ENCODE measurements at regions not wholly inside any gene's neighbourhood (a gene's known extent, or its start where the extent isn't known, plus 50 kb on each side); places are given as distances from the start of the nearest gene placed in this dataset.

DNA sequence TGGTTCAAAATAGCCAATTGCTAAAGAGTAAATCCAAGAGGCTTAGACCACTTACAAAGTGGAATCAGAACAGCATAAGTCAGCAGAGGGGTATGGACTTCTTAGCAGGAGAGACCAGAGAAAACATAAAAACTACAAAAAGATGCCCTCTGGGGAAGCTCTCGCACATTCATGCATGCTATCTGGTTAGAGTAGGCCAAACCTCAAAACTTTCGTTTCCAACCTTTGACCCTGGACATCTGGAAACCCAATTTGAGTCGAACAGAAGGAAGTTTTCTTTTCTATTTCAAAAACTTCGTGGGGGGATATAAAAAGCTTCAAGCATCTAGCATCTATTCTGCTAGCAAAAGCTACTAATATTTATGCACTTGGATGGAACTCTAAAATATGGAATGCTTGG is 523.9 kb upstream of the AGTR1 start:
- Histone ChIP-seq H3K36me3 (ENCODE audit: control insufficient read depth in 2 of 2, insufficient read depth in 2 of 2, low read length in 2 of 2) (no peaks in the 10 kb centered on the region), H3K4me1 (ENCODE audit: control insufficient read depth in 2 of 2, insufficient read depth in 2 of 2, low read length in 2 of 2) (no peaks in the 10 kb centered on the region), H3K9me3 (ENCODE audit: control insufficient read depth in 2 of 2, low read length in 2 of 2) (no peaks in the 10 kb centered on the region), H3K4me3 (ENCODE audit: low read length in 2 of 2) (no peak overlapping the region), H3K9ac (ENCODE audit: low read depth in 1 of 2, low read length in 2 of 2) (no peak overlapping the region), H3K27me3 (ENCODE audit: control insufficient read depth in 2 of 2, insufficient read depth in 2 of 2, low read length in 2 of 2) (no peaks in the 10 kb centered on the region), H3K27ac (ENCODE audit: low read depth in 2 of 2, low read length in 2 of 2) (no peak overlapping the region)

DNA sequence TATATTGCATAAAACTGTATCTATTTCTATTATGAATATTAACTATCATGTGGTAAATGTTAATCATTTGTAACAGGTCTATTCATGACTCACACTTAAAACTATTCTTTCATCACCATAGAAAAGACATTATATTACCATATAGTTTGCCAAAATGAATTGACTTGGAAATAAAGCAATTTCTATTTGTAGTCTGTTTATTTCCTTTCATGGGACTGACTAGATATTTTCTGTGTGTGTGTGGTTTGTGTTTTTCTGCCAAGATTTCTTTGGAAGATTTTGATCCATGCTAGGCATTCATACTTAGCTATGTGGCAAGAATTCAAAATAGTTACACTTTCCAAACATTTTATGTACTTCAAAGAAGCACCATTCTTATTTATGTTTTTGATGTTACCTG is 522.5 kb upstream of the AGTR1 start:
- Histone ChIP-seq H3K9me3 (ENCODE audit: control insufficient read depth in 2 of 2, low read length in 2 of 2) (no peaks in the 10 kb centered on the region), H3K9ac (ENCODE audit: low read depth in 1 of 2, low read length in 2 of 2) (no peak overlapping the region), H3K4me3 (ENCODE audit: low read length in 2 of 2) (no peak overlapping the region), H3K36me3 (ENCODE audit: control insufficient read depth in 2 of 2, insufficient read depth in 2 of 2, low read length in 2 of 2) (no peaks in the 10 kb centered on the region), H3K27me3 (ENCODE audit: control insufficient read depth in 2 of 2, insufficient read depth in 2 of 2, low read length in 2 of 2) (no peaks in the 10 kb centered on the region), H3K4me1 (ENCODE audit: control insufficient read depth in 2 of 2, insufficient read depth in 2 of 2, low read length in 2 of 2) (no peaks in the 10 kb centered on the region), H3K27ac (ENCODE audit: low read depth in 2 of 2, low read length in 2 of 2) (no peak overlapping the region)

DNA sequence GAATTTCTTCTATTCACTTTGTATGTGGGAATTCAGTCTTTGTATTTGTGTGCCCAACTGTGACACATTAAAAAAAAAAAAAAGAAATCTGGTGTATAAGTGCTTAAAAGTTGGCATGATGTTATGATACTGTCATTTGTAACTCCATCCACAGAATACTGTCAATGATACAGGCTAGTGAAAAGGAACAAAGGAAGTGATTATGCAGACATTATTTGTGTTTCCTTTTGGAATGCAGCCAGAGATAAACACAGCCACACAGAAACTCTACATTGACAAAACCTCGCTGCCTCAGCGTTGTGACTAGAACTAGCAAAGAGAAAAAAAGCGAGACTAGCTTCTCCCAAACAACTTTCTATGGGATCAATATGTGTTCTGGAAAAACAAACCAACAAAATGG is 519.2 kb upstream of the AGTR1 start:
- Histone ChIP-seq H3K4me3 (ENCODE audit: low read length in 2 of 2) (no peak overlapping the region), H3K36me3 (ENCODE audit: control insufficient read depth in 2 of 2, insufficient read depth in 2 of 2, low read length in 2 of 2) (no peaks in the 10 kb centered on the region), H3K27me3 (ENCODE audit: control insufficient read depth in 2 of 2, insufficient read depth in 2 of 2, low read length in 2 of 2) (no peaks in the 10 kb centered on the region), H3K9ac (ENCODE audit: low read depth in 1 of 2, low read length in 2 of 2) (no peak overlapping the region), H3K27ac (ENCODE audit: low read depth in 2 of 2, low read length in 2 of 2) (no peak overlapping the region), H3K9me3 (ENCODE audit: control insufficient read depth in 2 of 2, low read length in 2 of 2) (no peaks in the 10 kb centered on the region), H3K4me1 (ENCODE audit: control insufficient read depth in 2 of 2, insufficient read depth in 2 of 2, low read length in 2 of 2) (no peaks in the 10 kb centered on the region)

DNA sequence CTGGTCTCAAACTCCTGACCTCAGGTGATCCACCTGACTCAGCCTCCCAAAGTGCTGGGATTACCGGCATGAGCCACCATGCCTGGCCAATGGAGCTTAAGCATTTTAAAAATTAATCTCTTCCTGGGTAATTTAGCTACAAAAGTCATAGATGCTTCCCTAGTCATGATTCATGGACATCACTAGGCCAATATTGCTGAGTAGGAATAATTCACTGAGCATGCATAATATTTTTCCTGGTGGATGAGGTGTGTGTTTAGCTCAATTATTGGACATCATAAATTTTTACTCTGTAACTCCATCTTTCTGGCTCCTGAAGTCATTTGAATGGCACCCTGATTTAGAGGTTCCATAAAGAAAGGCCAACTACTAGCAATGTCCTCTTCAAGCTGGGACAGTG is 512.9 kb upstream of the AGTR1 start:
- H3K27me3 ChIP-seq (ENCODE audit: control insufficient read depth in 2 of 2, insufficient read depth in 2 of 2, low read length in 2 of 2) = no peaks in the 10 kb centered on the region
- H3K9ac ChIP-seq (ENCODE audit: low read depth in 1 of 2, low read length in 2 of 2) = no peak overlapping the region
- no peaks in the 10 kb centered on the region for H3K9me3 ChIP-seq (ENCODE audit: control insufficient read depth in 2 of 2, low read length in 2 of 2)
- H3K4me3 ChIP-seq (ENCODE audit: low read length in 2 of 2) = no peak overlapping the region
- H3K36me3 ChIP-seq (ENCODE audit: control insufficient read depth in 2 of 2, insufficient read depth in 2 of 2, low read length in 2 of 2) = no peaks in the 10 kb centered on the region
- no peak overlapping the region for H3K27ac ChIP-seq (ENCODE audit: low read depth in 2 of 2, low read length in 2 of 2)
- no peaks in the 10 kb centered on the region for H3K4me1 ChIP-seq (ENCODE audit: control insufficient read depth in 2 of 2, insufficient read depth in 2 of 2, low read length in 2 of 2)

DNA sequence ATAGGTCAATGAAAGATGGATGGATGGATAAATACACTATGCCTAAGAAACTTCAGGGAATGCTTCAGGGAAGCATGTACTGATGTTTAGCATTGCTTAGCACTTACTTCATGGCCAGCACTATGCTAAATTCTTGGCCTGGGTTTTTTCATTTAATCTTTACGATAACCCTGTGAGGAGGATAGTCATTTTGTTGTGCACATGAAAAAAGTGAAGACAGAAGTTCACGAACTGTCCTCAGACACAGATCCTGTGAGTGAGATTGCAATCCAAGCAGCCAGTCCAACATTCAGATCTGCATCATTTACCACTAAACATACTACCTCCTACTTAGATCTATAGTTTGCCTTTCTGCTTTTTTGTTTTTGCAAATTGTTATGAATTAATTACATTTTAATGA is 510.8 kb upstream of the AGTR1 start:
- H3K27me3 ChIP-seq (ENCODE audit: control insufficient read depth in 2 of 2, insufficient read depth in 2 of 2, low read length in 2 of 2) = no peaks in the 10 kb centered on the region
- no peak overlapping the region for H3K9ac ChIP-seq (ENCODE audit: low read depth in 1 of 2, low read length in 2 of 2)
- no peaks in the 10 kb centered on the region for H3K9me3 ChIP-seq (ENCODE audit: control insufficient read depth in 2 of 2, low read length in 2 of 2)
- H3K27ac ChIP-seq (ENCODE audit: low read depth in 2 of 2, low read length in 2 of 2) = no peak overlapping the region
- H3K36me3 ChIP-seq (ENCODE audit: control insufficient read depth in 2 of 2, insufficient read depth in 2 of 2, low read length in 2 of 2) = no peaks in the 10 kb centered on the region
- H3K4me3 ChIP-seq (ENCODE audit: low read length in 2 of 2) = no peak overlapping the region
- H3K4me1 ChIP-seq (ENCODE audit: control insufficient read depth in 2 of 2, insufficient read depth in 2 of 2, low read length in 2 of 2) = no peaks in the 10 kb centered on the region

DNA sequence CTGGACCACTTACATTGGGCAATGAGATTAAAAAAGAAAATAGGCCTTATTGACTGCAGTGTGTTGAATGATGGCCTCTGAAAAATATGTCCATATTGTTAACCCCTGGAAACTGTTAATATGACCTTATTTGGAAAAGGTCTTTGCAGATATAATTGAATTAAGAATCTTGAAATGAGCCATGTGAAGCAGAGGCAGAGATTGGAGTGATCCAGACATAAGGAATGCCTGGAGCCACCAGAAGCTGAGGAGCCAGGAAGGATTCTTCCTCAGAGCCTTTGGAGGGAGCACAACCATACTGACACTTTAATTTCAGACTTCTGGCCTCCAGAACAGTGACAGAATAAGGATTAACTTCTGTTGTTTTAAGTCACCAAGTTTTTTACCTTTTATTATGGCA is 510.4 kb upstream of the AGTR1 start:
- no peak overlapping the region for H3K9ac ChIP-seq (ENCODE audit: low read depth in 1 of 2, low read length in 2 of 2)
- H3K27ac ChIP-seq (ENCODE audit: low read depth in 2 of 2, low read length in 2 of 2) = no peak overlapping the region
- no peaks in the 10 kb centered on the region for H3K4me1 ChIP-seq (ENCODE audit: control insufficient read depth in 2 of 2, insufficient read depth in 2 of 2, low read length in 2 of 2)
- no peaks in the 10 kb centered on the region for H3K27me3 ChIP-seq (ENCODE audit: control insufficient read depth in 2 of 2, insufficient read depth in 2 of 2, low read length in 2 of 2)
- H3K36me3 ChIP-seq (ENCODE audit: control insufficient read depth in 2 of 2, insufficient read depth in 2 of 2, low read length in 2 of 2) = no peaks in the 10 kb centered on the region
- no peaks in the 10 kb centered on the region for H3K9me3 ChIP-seq (ENCODE audit: control insufficient read depth in 2 of 2, low read length in 2 of 2)
- no peak overlapping the region for H3K4me3 ChIP-seq (ENCODE audit: low read length in 2 of 2)

DNA sequence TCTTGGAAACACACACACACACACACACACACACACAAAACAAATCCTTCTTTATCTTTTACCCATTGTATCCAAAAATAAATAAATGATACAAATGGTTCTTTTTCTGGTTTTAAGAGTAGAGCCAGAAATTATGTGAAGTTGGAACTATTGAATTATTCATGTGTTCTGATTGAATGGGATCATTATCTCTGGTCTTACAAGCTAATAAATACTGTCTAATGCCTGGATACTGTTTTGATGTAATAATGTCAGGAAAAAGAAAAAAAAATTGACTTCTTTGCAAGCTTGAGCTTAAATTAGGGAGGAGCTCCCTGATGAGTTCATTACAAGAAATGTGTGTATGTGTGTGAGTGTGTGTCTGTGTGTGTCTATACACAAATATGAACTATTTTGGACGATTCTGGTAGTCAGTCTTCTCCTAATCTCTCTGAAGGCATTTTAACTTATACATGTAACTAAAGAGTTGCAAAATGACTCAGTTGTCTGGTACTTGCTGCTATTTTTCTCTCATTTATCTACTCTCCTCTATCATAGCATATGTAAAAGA is 507.2 kb upstream of the AGTR1 start:
- no peak overlapping the region for H3K9ac ChIP-seq (ENCODE audit: low read depth in 1 of 2, low read length in 2 of 2)
- H3K27me3 ChIP-seq (ENCODE audit: control insufficient read depth in 2 of 2, insufficient read depth in 2 of 2, low read length in 2 of 2) = no peaks in the 10 kb centered on the region
- H3K4me1 ChIP-seq (ENCODE audit: control insufficient read depth in 2 of 2, insufficient read depth in 2 of 2, low read length in 2 of 2) = no peaks in the 10 kb centered on the region
- no peaks in the 10 kb centered on the region for H3K36me3 ChIP-seq (ENCODE audit: control insufficient read depth in 2 of 2, insufficient read depth in 2 of 2, low read length in 2 of 2)
- H3K27ac ChIP-seq (ENCODE audit: low read depth in 2 of 2, low read length in 2 of 2) = no peak overlapping the region
- no peak overlapping the region for H3K4me3 ChIP-seq (ENCODE audit: low read length in 2 of 2)
- H3K9me3 ChIP-seq (ENCODE audit: control insufficient read depth in 2 of 2, low read length in 2 of 2) = no peaks in the 10 kb centered on the region

DNA sequence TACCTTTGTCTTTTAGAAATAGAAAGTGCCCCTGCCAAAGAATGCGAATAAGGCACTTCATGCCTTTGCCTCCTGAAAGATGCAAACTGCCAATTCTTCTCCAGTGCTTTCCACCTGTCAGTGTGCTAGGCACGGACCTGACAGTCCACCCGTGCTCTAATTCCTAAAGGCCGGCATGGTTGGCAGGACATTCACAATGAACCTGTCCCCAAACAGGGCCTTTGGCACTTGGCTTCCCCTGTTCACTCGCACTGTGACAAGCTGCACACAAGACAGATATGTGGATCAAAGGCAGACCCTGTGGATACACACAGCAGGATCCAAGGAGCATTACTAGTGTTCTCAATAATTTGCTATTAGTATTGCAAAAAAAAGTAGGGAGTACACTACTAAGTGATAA is 505.7 kb upstream of the AGTR1 start:
- H3K27me3 ChIP-seq (ENCODE audit: control insufficient read depth in 2 of 2, insufficient read depth in 2 of 2, low read length in 2 of 2) = no peaks in the 10 kb centered on the region
- H3K4me1 ChIP-seq (ENCODE audit: control insufficient read depth in 2 of 2, insufficient read depth in 2 of 2, low read length in 2 of 2) = no peaks in the 10 kb centered on the region
- H3K27ac ChIP-seq (ENCODE audit: low read depth in 2 of 2, low read length in 2 of 2) = no peak overlapping the region
- no peak overlapping the region for H3K4me3 ChIP-seq (ENCODE audit: low read length in 2 of 2)
- no peaks in the 10 kb centered on the region for H3K9me3 ChIP-seq (ENCODE audit: control insufficient read depth in 2 of 2, low read length in 2 of 2)
- no peaks in the 10 kb centered on the region for H3K36me3 ChIP-seq (ENCODE audit: control insufficient read depth in 2 of 2, insufficient read depth in 2 of 2, low read length in 2 of 2)
- H3K9ac ChIP-seq (ENCODE audit: low read depth in 1 of 2, low read length in 2 of 2) = no peak overlapping the region

DNA sequence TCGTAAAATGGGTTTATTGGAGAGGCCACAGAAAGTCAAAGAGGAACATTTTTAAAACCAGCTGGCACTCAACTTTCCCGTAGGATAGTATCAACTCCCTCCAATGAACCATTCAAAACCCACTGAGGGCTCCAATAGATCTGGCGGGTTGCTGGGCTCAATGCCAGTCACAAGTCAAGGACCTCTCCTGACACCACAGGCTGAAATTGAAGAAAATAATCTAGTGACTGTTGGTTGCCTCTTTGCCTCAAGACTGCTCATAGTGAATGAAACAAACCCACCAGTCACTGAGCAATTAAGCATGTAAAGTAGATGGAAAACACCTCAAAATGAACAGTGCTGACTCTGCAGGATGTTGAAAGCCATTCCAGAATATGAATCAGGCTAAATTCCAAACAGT is 500.6 kb upstream of the AGTR1 start:
- Histone ChIP-seq H3K9me3 (ENCODE audit: control insufficient read depth in 2 of 2, low read length in 2 of 2) (no peaks in the 10 kb centered on the region), H3K4me1 (ENCODE audit: control insufficient read depth in 2 of 2, insufficient read depth in 2 of 2, low read length in 2 of 2) (no peaks in the 10 kb centered on the region), H3K4me3 (ENCODE audit: low read length in 2 of 2) (no peak overlapping the region), H3K27ac (ENCODE audit: low read depth in 2 of 2, low read length in 2 of 2) (no peak overlapping the region), H3K27me3 (ENCODE audit: control insufficient read depth in 2 of 2, insufficient read depth in 2 of 2, low read length in 2 of 2) (no peaks in the 10 kb centered on the region), H3K9ac (ENCODE audit: low read depth in 1 of 2, low read length in 2 of 2) (no peak overlapping the region), H3K36me3 (ENCODE audit: control insufficient read depth in 2 of 2, insufficient read depth in 2 of 2, low read length in 2 of 2) (no peaks in the 10 kb centered on the region)

DNA sequence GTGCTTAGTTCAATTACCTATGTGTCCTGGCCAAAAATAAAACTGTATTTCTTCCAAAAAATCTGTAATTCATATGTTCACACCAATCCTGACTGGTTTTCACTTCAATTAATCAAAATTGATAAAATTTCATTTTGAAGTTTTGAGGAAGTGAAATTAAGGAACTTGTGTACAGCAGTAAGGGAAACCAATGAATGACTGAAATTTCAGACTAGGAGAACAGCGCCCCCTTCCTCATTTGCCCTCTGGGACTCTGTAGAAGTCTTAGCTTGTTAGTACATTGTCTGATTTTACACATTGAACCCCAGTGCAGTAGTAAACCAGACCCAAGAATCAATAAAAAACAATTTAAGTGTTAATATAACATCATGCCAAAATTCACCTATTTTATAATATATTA is 495.3 kb upstream of the AGTR1 start:
- no peaks in the 10 kb centered on the region for H3K36me3 ChIP-seq (ENCODE audit: control insufficient read depth in 2 of 2, insufficient read depth in 2 of 2, low read length in 2 of 2)
- H3K27ac ChIP-seq (ENCODE audit: low read depth in 2 of 2, low read length in 2 of 2) = no peak overlapping the region
- no peaks in the 10 kb centered on the region for H3K9me3 ChIP-seq (ENCODE audit: control insufficient read depth in 2 of 2, low read length in 2 of 2)
- H3K4me3 ChIP-seq (ENCODE audit: low read length in 2 of 2) = no peak overlapping the region
- H3K9ac ChIP-seq (ENCODE audit: low read depth in 1 of 2, low read length in 2 of 2) = no peak overlapping the region
- no peaks in the 10 kb centered on the region for H3K27me3 ChIP-seq (ENCODE audit: control insufficient read depth in 2 of 2, insufficient read depth in 2 of 2, low read length in 2 of 2)
- no peaks in the 10 kb centered on the region for H3K4me1 ChIP-seq (ENCODE audit: control insufficient read depth in 2 of 2, insufficient read depth in 2 of 2, low read length in 2 of 2)

Data from mucosa of rectum (tissue), 2 donors.